Body of pancreas (tissue), 4 donors: ENCODE measurements at regions not wholly inside any gene's neighbourhood (a gene's known extent, or its start where the extent isn't known, plus 50 kb on each side); places are given as distances from the start of the nearest gene placed in this dataset.

Source experiments
- CTCF ChIP-seq, 7 experiments: fragments of 450-650 bp in 4 of 7; fragments of 200-600 bp in 3 of 7; sonication (generic) in 3 of 7; IDR thresholded peaks; one replicate each; pipeline ENCODE4 v1.5.1; 2016 to 2019; ENCODE audit warnings: antibody characterized with exemption in 7 of 7
- POLR2A ChIP-seq, 3 donors: fragments of 450-650 bp; IDR thresholded peaks; one replicate each; pipeline ENCODE4 v1.6.1; 2016; ENCODE audit warnings: antibody characterized with exemption in 3 of 3, mild to moderate bottlenecking in 2 of 3

GRCh38 chr2:138355244-138355643 is 146.3 kb upstream of the SPOPL start:
- TF ChIP-seq CTCF (IDR thresholded peaks at IDR 0.05), result no peak
- no peak for TF ChIP-seq POLR2A (IDR thresholded peaks at IDR 0.05)
